ENCODE measurements at regions not wholly inside any gene's neighbourhood (a gene's known extent, or its start where the extent isn't known, plus 50 kb on each side); places are given as distances from the start of the nearest gene placed in this dataset.

- CTCF ChIA-PET (ENCODE audit: low intra/inter-chr PET ratio, low total read pairs), result no interaction called here
- in situ Hi-C loops (cut with HindIII; ENCODE audit: extremely low pct_ligation_motif_present, low pct_unique_long_range_greater_than_20kb), result no loop called here
- no peak overlapping the region for H2AFZ ChIP-seq (ENCODE audit: low read length)
- H3K9me3 ChIP-seq (ENCODE audit: low read length), result peaks cover 13% of the 10 kb centered on the region
- H3K79me2 ChIP-seq (ENCODE audit: insufficient read depth, low read length), result no peaks in the 10 kb centered on the region
- H4K20me1 ChIP-seq (ENCODE audit: insufficient read depth, low read length), result no peaks in the 10 kb centered on the region
- H3K4me3 ChIP-seq (replicated peaks in 1 of 3; ENCODE audit: insufficient read depth in 1 of 3, low read depth in 2 of 3, low read length in 3 of 3), result no peak overlapping the region
- no peaks in the 10 kb centered on the region for H3K4me1 ChIP-seq (ENCODE audit: insufficient read depth, low read length)
- no peaks in the 10 kb centered on the region for H3K27me3 ChIP-seq (ENCODE audit: control insufficient read depth in 1 of 2, insufficient read depth in 2 of 2, low read length in 2 of 2)
- intact Hi-C loops (cut with micrococcal nuclease; ENCODE audit: unreplicated experiment), result no loop called here
- TF ChIP-seq ZMYM2 (CRISPR knock-in tag; IDR thresholded peaks at IDR 0.05), result no peak
- H3K9ac ChIP-seq (ENCODE audit: insufficient read depth, low read depth, low read length), result no peak overlapping the region
- FAIRE-seq (no peak), DNase-seq (ENCODE audit: low spot score) (no peak), ATAC-seq (no peak)
- 43% methylated on average over 7 of the region's 7 CpGs for WGBS (ENCODE audit: low lambda C conversion rate)
- H3K36me3 ChIP-seq (replicated peaks in 1 of 2; ENCODE audit: control insufficient read depth in 1 of 2, insufficient read depth in 2 of 2, low read length in 2 of 2), result no peaks in the 10 kb centered on the region
- no peak overlapping the region for H3K27ac ChIP-seq (ENCODE audit: extremely low read length, insufficient read depth, low read length)
- H3K4me2 ChIP-seq (ENCODE audit: low read depth, low read length), result no peak overlapping the region
- no TSS peak for BruUV-seq (replicated peaks)
- POLR2A ChIA-PET, result no interaction called here
Observed at GRCh38 chr7:45389073-45389872, 184.9 kb upstream of the ADCY1 start.

DNA sequence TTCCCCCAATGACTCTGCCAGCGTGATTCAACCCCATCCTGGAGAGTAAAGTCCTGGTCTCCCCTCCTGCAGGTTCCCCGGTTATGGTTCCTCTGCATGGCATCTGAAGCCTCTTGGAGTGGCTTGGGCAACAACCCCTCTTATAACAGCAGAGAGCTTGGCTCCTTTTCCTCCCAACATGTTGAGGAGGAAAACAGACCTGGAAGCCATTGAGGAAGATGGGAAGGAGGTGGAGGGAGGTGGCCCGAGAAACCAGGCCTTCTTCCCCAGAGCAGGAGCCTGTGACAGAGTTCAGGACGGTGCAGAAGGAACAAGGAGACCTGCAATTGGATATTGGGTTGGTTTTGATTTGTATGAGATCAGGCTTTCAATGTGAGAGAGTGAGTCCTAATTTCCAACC is 184.0 kb upstream of the ADCY1 start:
- Histone ChIP-seq H3K79me2 (ENCODE audit: insufficient read depth, low read length) (no peaks in the 10 kb centered on the region), H3K4me1 (ENCODE audit: insufficient read depth, low read length) (no peaks in the 10 kb centered on the region), H3K36me3 (replicated peaks in 1 of 2; ENCODE audit: control insufficient read depth in 1 of 2, insufficient read depth in 2 of 2, low read length in 2 of 2) (no peaks in the 10 kb centered on the region), H3K9me3 (ENCODE audit: low read length) (peaks cover 22% of the 10 kb centered on the region), H3K27ac (ENCODE audit: extremely low read length, insufficient read depth, low read length) (no peak overlapping the region), H4K20me1 (ENCODE audit: insufficient read depth, low read length) (no peaks in the 10 kb centered on the region), H3K9ac (ENCODE audit: insufficient read depth, low read depth, low read length) (no peak overlapping the region), H3K27me3 (ENCODE audit: control insufficient read depth in 1 of 2, insufficient read depth in 2 of 2, low read length in 2 of 2) (no peaks in the 10 kb centered on the region), H2AFZ (ENCODE audit: low read length) (no peak overlapping the region), H3K4me3 (replicated peaks in 1 of 3; ENCODE audit: insufficient read depth in 1 of 3, low read depth in 2 of 3, low read length in 3 of 3) (no peak overlapping the region), H3K4me2 (ENCODE audit: low read depth, low read length) (no peak overlapping the region)
- no peak for FAIRE-seq
- BruUV-seq (replicated peaks), result no TSS peak
- in situ Hi-C loops (cut with HindIII; ENCODE audit: extremely low pct_ligation_motif_present, low pct_unique_long_range_greater_than_20kb), result no loop called here
- intact Hi-C loops (cut with micrococcal nuclease; ENCODE audit: unreplicated experiment), result no loop called here
- no peak for DNase-seq (ENCODE audit: low spot score)
- ChIA-PET CTCF (ENCODE audit: low intra/inter-chr PET ratio, low total read pairs) (no interaction called here), POLR2A (no interaction called here)
- WGBS (ENCODE audit: low lambda C conversion rate), result 2% methylated on average over 4 of the region's 4 CpGs
- no peak for ATAC-seq
- no peak for TF ChIP-seq ZNF253 (CRISPR knock-in tag; IDR thresholded peaks at IDR 0.05; ENCODE audit: borderline replicate concordance)
- TF ChIP-seq ZBTB1 (CRISPR knock-in tag; IDR thresholded peaks at IDR 0.05; ENCODE audit: borderline replicate concordance), result no peak
- TF ChIP-seq ZNF839 (CRISPR knock-in tag; IDR thresholded peaks at IDR 0.05; ENCODE audit: borderline replicate concordance), result no peak
- no peak for TF ChIP-seq ZSCAN25 (CRISPR knock-in tag; IDR thresholded peaks at IDR 0.05)
- no peak for TF ChIP-seq ZNF547 (CRISPR knock-in tag; IDR thresholded peaks at IDR 0.05)
- TF ChIP-seq E2F2 (CRISPR knock-in tag; IDR thresholded peaks at IDR 0.05; ENCODE audit: borderline replicate concordance), result no peak
- TF ChIP-seq ZNF501 (CRISPR knock-in tag; IDR thresholded peaks at IDR 0.05), result no peak
- TF ChIP-seq DZIP1 (CRISPR knock-in tag; IDR thresholded peaks at IDR 0.05), result no peak
- no peak for TF ChIP-seq ZNF513 (CRISPR knock-in tag; conservative IDR thresholded peaks at IDR 0.05)
- TF ChIP-seq HOXD1 (CRISPR knock-in tag; IDR thresholded peaks at IDR 0.05), result no peak
- no peak for TF ChIP-seq PLSCR1 (CRISPR knock-in tag; IDR thresholded peaks at IDR 0.05; ENCODE audit: borderline replicate concordance)
